ENCODE measurements at regions not wholly inside any gene's neighbourhood (a gene's known extent, or its start where the extent isn't known, plus 50 kb on each side); places are given as distances from the start of the nearest gene placed in this dataset.

- DNase-seq (ENCODE audit: extremely low spot score), result no peak
- Histone ChIP-seq H3K4me3 (ENCODE audit: low read depth, low read length) (no peak overlapping the region), H3K36me3 (ENCODE audit: insufficient read depth) (no peaks in the 10 kb centered on the region), H3K4me1 (ENCODE audit: insufficient read depth) (no peaks in the 10 kb centered on the region), H3K27ac (ENCODE audit: low read depth) (no peak overlapping the region)
- WGBS, result 69% methylated on average over 11 of the region's 11 CpGs
Observed at GRCh38 chr2:9143264-9143815, 63.3 kb upstream of the ASAP2 start.

GRCh38 chr2:9142551-9143263, 63.9 kb upstream of the ASAP2 start:
- Histone ChIP-seq H3K4me3 (ENCODE audit: low read depth, low read length) (no peak overlapping the region), H3K36me3 (ENCODE audit: insufficient read depth) (no peaks in the 10 kb centered on the region), H3K4me1 (ENCODE audit: insufficient read depth) (no peaks in the 10 kb centered on the region), H3K27ac (ENCODE audit: low read depth) (no peak overlapping the region)
- peak; percentile 57 for DNase-seq (ENCODE audit: extremely low spot score)
- 8% methylated on average over 40 of the region's 40 CpGs for WGBS

GRCh38 chr2:9141706-9142460, 64.7 kb upstream of the ASAP2 start:
- no peaks in the 10 kb centered on the region for H3K4me1 ChIP-seq (ENCODE audit: insufficient read depth)
- 93% methylated on average over 15 of the region's 15 CpGs for WGBS
- no peak overlapping the region for H3K4me3 ChIP-seq (ENCODE audit: low read depth, low read length)
- H3K27ac ChIP-seq (ENCODE audit: low read depth), result no peak overlapping the region
- DNase-seq (ENCODE audit: extremely low spot score), result no peak
- no peaks in the 10 kb centered on the region for H3K36me3 ChIP-seq (ENCODE audit: insufficient read depth)

- no peak for DNase-seq (ENCODE audit: extremely low spot score)
- WGBS, result 77% methylated on average over 6 of the region's 6 CpGs
- H3K4me1 ChIP-seq (ENCODE audit: insufficient read depth), result no peaks in the 10 kb centered on the region
- H3K36me3 ChIP-seq (ENCODE audit: insufficient read depth), result no peaks in the 10 kb centered on the region
- no peak overlapping the region for H3K4me3 ChIP-seq (ENCODE audit: low read depth, low read length)
- no peak overlapping the region for H3K27ac ChIP-seq (ENCODE audit: low read depth)
Observed at GRCh38 chr2:9141091-9141667, 65.4 kb upstream of the ASAP2 start.

GRCh38 chr2:9140645-9141044, 66.0 kb upstream of the ASAP2 start:
- WGBS, result 89% methylated on average over 7 of the region's 7 CpGs
- no peak for DNase-seq (ENCODE audit: extremely low spot score)
- Histone ChIP-seq H3K27ac (ENCODE audit: low read depth) (no peak overlapping the region), H3K36me3 (ENCODE audit: insufficient read depth) (no peaks in the 10 kb centered on the region), H3K4me1 (ENCODE audit: insufficient read depth) (no peaks in the 10 kb centered on the region), H3K4me3 (ENCODE audit: low read depth, low read length) (no peak overlapping the region)

- 39% methylated on average over 19 of the region's 19 CpGs for WGBS
- no peak overlapping the region for H3K27ac ChIP-seq (ENCODE audit: low read depth)
- no peaks in the 10 kb centered on the region for H3K4me1 ChIP-seq (ENCODE audit: insufficient read depth)
- no peaks in the 10 kb centered on the region for H3K36me3 ChIP-seq (ENCODE audit: insufficient read depth)
- no peak overlapping the region for H3K4me3 ChIP-seq (ENCODE audit: low read depth, low read length)
- DNase-seq (ENCODE audit: extremely low spot score), result no peak
Observed at GRCh38 chr2:9139491-9140443, 66.8 kb upstream of the ASAP2 start.

GRCh38 chr2:9137379-9138150, 69.0 kb upstream of the ASAP2 start:
- H3K4me1 ChIP-seq (ENCODE audit: insufficient read depth), result no peaks in the 10 kb centered on the region
- no peak overlapping the region for H3K27ac ChIP-seq (ENCODE audit: low read depth)
- no peak for DNase-seq (ENCODE audit: extremely low spot score)
- WGBS, result 88% methylated on average over 24 of the region's 24 CpGs
- no peak overlapping the region for H3K4me3 ChIP-seq (ENCODE audit: low read depth, low read length)
- H3K36me3 ChIP-seq (ENCODE audit: insufficient read depth), result no peaks in the 10 kb centered on the region

- no peak overlapping the region for H3K4me3 ChIP-seq (ENCODE audit: low read depth, low read length)
- no peak overlapping the region for H3K27ac ChIP-seq (ENCODE audit: low read depth)
- H3K36me3 ChIP-seq (ENCODE audit: insufficient read depth), result no peaks in the 10 kb centered on the region
- no peaks in the 10 kb centered on the region for H3K4me1 ChIP-seq (ENCODE audit: insufficient read depth)
- DNase-seq (ENCODE audit: extremely low spot score), result no peak
- 78% methylated on average over 15 of the region's 15 CpGs for WGBS
Observed at GRCh38 chr2:9135822-9136558, 70.6 kb upstream of the ASAP2 start.

- DNase-seq (ENCODE audit: extremely low spot score), result no peak
- no peaks in the 10 kb centered on the region for H3K4me1 ChIP-seq (ENCODE audit: insufficient read depth)
- no peak overlapping the region for H3K4me3 ChIP-seq (ENCODE audit: low read depth, low read length)
- WGBS, result 94% methylated on average over 8 of the region's 8 CpGs
- no peaks in the 10 kb centered on the region for H3K36me3 ChIP-seq (ENCODE audit: insufficient read depth)
- no peak overlapping the region for H3K27ac ChIP-seq (ENCODE audit: low read depth)
Observed at GRCh38 chr2:9127316-9127715, 79.3 kb upstream of the ASAP2 start.

- 95% methylated on average over 3 of the region's 3 CpGs for WGBS
- Histone ChIP-seq H3K4me3 (ENCODE audit: low read depth, low read length) (no peak overlapping the region), H3K4me1 (ENCODE audit: insufficient read depth) (no peaks in the 10 kb centered on the region), H3K36me3 (ENCODE audit: insufficient read depth) (no peaks in the 10 kb centered on the region), H3K27ac (ENCODE audit: low read depth) (no peak overlapping the region)
- DNase-seq (ENCODE audit: extremely low spot score), result no peak
Observed at GRCh38 chr2:9126540-9126939, 80.1 kb upstream of the ASAP2 start.

- Histone ChIP-seq H3K27ac (ENCODE audit: low read depth) (no peak overlapping the region), H3K4me3 (ENCODE audit: low read depth, low read length) (no peak overlapping the region), H3K36me3 (ENCODE audit: insufficient read depth) (no peaks in the 10 kb centered on the region), H3K4me1 (ENCODE audit: insufficient read depth) (no peaks in the 10 kb centered on the region)
- 71% methylated on average over 14 of the region's 14 CpGs for WGBS
- DNase-seq (ENCODE audit: extremely low spot score), result no peak
Observed at GRCh38 chr2:9124231-9124741, 82.3 kb upstream of the ASAP2 start.

- no peak overlapping the region for H3K4me3 ChIP-seq (ENCODE audit: low read depth, low read length)
- 74% methylated on average over 5 of the region's 5 CpGs for WGBS
- DNase-seq (ENCODE audit: extremely low spot score), result no peak
Observed at GRCh38 chr2:9123069-9123468, 83.5 kb upstream of the ASAP2 start.

More at GRCh38 chr2:9123069-9123468, 83.5 kb upstream of the ASAP2 start:
- no peaks in the 10 kb centered on the region for H3K4me1 ChIP-seq (ENCODE audit: insufficient read depth)
- H3K27ac ChIP-seq (ENCODE audit: low read depth), result no peak overlapping the region
- H3K36me3 ChIP-seq (ENCODE audit: insufficient read depth), result no peaks in the 10 kb centered on the region

Measured in urinary bladder (tissue), 3 donors.